MM.1S (cell line): ENCODE measurements at regions not wholly inside any gene's neighbourhood (a gene's known extent, or its start where the extent isn't known, plus 50 kb on each side); places are given as distances from the start of the nearest gene placed in this dataset.

Source experiments
- DNase-seq: peaks from one replicate; pipeline ENCODE4 v3.0.0-alpha.2; 2015
- H2AFZ ChIP-seq: fragments of 300-600 bp; sonication (generic); 2 replicates; pipeline ENCODE4 v1.6.0; 2016; ENCODE audit warnings: antibody characterized with exemption, low read length
- H3F3A ChIP-seq: fragments of 300-600 bp; sonication (generic); 2 replicates; pipeline ENCODE4 v1.6.1; 2016; ENCODE audit warnings: mild to moderate bottlenecking, antibody characterized with exemption, low read length, moderate library complexity, mixed read lengths; ENCODE audit not compliant: insufficient read depth
- H3K27ac ChIP-seq: fragments of 300-600 bp; sonication (generic); 2 replicates; pipeline ENCODE4 v1.5.1; 2016; ENCODE audit warnings: mild to moderate bottlenecking, low read length
- H3K27me3 ChIP-seq: fragments of 300-600 bp; sonication (generic); replicated peaks from 2 replicates; pipeline ENCODE4 v1.6.0; 2016; ENCODE audit warnings: low read length; ENCODE audit not compliant: insufficient read depth
- H3K36me3 ChIP-seq: fragments of 300-600 bp; sonication (generic); replicated peaks from 2 replicates; pipeline ENCODE4 v1.6.1; 2016; ENCODE audit warnings: mild to moderate bottlenecking, low read length, mixed read lengths; ENCODE audit not compliant: insufficient read depth
- H3K4me1 ChIP-seq: fragments of 300-600 bp; sonication (generic); 2 replicates; pipeline ENCODE4 v1.6.1; 2016; ENCODE audit warnings: low read length, mixed read lengths
- H3K4me2 ChIP-seq: fragments of 300-600 bp; sonication (generic); 2 replicates; pipeline ENCODE4 v1.6.0; 2016; ENCODE audit warnings: low read depth, low read length
- H3K4me3 ChIP-seq: fragments of 300-600 bp; sonication (generic); 2 replicates; pipeline ENCODE4 v1.5.1; 2016; ENCODE audit warnings: low read length, mixed read lengths
- H3K79me2 ChIP-seq: fragments of 300-600 bp; sonication (generic); 2 replicates; pipeline ENCODE4 v1.6.1; 2016; ENCODE audit warnings: mixed run types, low read length, mixed read lengths
- H3K9ac ChIP-seq: fragments of 300-600 bp; sonication (generic); 2 replicates; pipeline ENCODE4 v1.6.1; 2016; ENCODE audit warnings: low read length, mixed read lengths
- H3K9me2 ChIP-seq: fragments of 300-600 bp; sonication (generic); replicated peaks from 2 replicates; pipeline ENCODE4 v1.6.1; 2016; ENCODE audit warnings: mild to moderate bottlenecking, low read length, mixed read lengths; ENCODE audit not compliant: insufficient read depth
- H3K9me3 ChIP-seq: fragments of 300-600 bp; sonication (generic); replicated peaks from 2 replicates; pipeline ENCODE4 v1.6.1; 2016; ENCODE audit warnings: mild to moderate bottlenecking, low read length, mixed read lengths; ENCODE audit not compliant: insufficient read depth
- H4K20me1 ChIP-seq: fragments of 300-600 bp; sonication (generic); 2 replicates; pipeline ENCODE4 v1.6.1; 2016; ENCODE audit warnings: mild to moderate bottlenecking, low read length, moderate library complexity, mixed read lengths; ENCODE audit not compliant: insufficient read depth
- CTCF ChIP-seq: fragments of 300-600 bp; sonication (generic); IDR thresholded peaks from 2 replicates; pipeline ENCODE4 v1.5.1; 2016; ENCODE audit warnings: antibody characterized with exemption, low read length, mixed read lengths
- EZH2 ChIP-seq: fragments of 300-600 bp; sonication (generic); optimal IDR thresholded peaks from 2 replicates; pipeline ENCODE3; 2017; ENCODE audit warnings: low read depth, mild to moderate bottlenecking, antibody characterized with exemption, low read length, mixed read lengths
- EZH2phosphoT487 ChIP-seq: fragments of 300-600 bp; sonication (generic); IDR thresholded peaks from 2 replicates; pipeline ENCODE4 v1.6.1; 2018; ENCODE audit warnings: antibody characterized with exemption, low read length

DNA sequence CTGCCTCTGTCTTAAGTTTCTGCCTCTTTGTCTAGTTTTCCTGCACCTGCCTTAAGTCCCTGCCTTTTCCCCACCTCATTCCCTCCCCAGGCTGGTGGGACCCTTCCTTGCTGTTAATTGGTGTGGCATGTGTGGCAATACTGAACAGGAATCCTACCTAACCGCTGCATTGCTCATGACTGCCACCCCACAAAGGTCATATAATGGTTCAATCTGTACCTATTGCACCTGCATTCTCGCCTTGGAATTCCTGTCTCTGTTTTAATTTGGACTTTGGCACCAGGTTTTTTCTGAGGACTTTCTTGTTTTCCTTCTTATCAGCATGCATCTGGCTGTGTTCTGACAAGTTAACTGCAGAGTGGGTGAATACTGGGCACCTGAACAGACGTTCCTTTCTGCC, 966.2 kb upstream of the TMEM132C start:
- H3K9me3 ChIP-seq = no peaks in the 10 kb centered on the region
- no peaks in the 10 kb centered on the region for H4K20me1 ChIP-seq
- no peaks in the 10 kb centered on the region for H3K9me2 ChIP-seq
- H3K27me3 ChIP-seq = no peaks in the 10 kb centered on the region
- no peak overlapping the region for H3K9ac ChIP-seq
- no peaks in the 10 kb centered on the region for H3K36me3 ChIP-seq
- H3K4me1 ChIP-seq = no peaks in the 10 kb centered on the region
- H3K4me2 ChIP-seq = no peak overlapping the region
- H3K4me3 ChIP-seq = no peak overlapping the region
- no peak for DNase-seq
- TF ChIP-seq EZH2 = no peak
- TF ChIP-seq EZH2phosphoT487 = no peak
- TF ChIP-seq CTCF = no peak
- H3K79me2 ChIP-seq = no peaks in the 10 kb centered on the region
- no peak overlapping the region for H3K27ac ChIP-seq
- H3F3A ChIP-seq = no peaks in the 10 kb centered on the region
- no peak overlapping the region for H2AFZ ChIP-seq

DNA sequence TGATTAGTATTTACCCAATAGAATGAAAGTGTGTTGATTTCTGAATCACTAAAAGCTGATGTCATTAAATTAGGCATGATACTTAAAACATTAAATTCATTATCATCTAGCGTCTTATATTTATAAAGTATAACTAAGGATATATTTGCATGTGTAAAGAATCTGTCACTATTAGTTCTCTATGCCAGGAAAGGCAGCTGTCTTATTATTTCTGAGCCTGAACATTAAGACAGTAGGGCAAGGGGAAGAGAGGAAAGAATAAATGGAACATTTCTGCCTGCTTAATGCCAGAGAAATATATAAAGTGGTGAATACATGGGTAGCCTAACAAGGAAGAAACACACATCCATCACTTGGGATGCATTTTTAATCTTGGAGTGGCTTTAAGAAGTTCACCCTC, 965.1 kb upstream of the TMEM132C start:
- no peaks in the 10 kb centered on the region for H3K36me3 ChIP-seq
- DNase-seq = no peak
- no peak for TF ChIP-seq EZH2
- no peak for TF ChIP-seq EZH2phosphoT487
- no peak for TF ChIP-seq CTCF
- no peaks in the 10 kb centered on the region for H3F3A ChIP-seq
- no peak overlapping the region for H3K4me2 ChIP-seq
- no peaks in the 10 kb centered on the region for H4K20me1 ChIP-seq
- H3K9ac ChIP-seq = no peak overlapping the region
- H3K4me1 ChIP-seq = no peaks in the 10 kb centered on the region
- H3K9me3 ChIP-seq = no peaks in the 10 kb centered on the region
- H3K27ac ChIP-seq = no peak overlapping the region
- no peaks in the 10 kb centered on the region for H3K27me3 ChIP-seq
- no peaks in the 10 kb centered on the region for H3K79me2 ChIP-seq
- no peaks in the 10 kb centered on the region for H3K9me2 ChIP-seq
- H2AFZ ChIP-seq = no peak overlapping the region
- no peak overlapping the region for H3K4me3 ChIP-seq

DNA sequence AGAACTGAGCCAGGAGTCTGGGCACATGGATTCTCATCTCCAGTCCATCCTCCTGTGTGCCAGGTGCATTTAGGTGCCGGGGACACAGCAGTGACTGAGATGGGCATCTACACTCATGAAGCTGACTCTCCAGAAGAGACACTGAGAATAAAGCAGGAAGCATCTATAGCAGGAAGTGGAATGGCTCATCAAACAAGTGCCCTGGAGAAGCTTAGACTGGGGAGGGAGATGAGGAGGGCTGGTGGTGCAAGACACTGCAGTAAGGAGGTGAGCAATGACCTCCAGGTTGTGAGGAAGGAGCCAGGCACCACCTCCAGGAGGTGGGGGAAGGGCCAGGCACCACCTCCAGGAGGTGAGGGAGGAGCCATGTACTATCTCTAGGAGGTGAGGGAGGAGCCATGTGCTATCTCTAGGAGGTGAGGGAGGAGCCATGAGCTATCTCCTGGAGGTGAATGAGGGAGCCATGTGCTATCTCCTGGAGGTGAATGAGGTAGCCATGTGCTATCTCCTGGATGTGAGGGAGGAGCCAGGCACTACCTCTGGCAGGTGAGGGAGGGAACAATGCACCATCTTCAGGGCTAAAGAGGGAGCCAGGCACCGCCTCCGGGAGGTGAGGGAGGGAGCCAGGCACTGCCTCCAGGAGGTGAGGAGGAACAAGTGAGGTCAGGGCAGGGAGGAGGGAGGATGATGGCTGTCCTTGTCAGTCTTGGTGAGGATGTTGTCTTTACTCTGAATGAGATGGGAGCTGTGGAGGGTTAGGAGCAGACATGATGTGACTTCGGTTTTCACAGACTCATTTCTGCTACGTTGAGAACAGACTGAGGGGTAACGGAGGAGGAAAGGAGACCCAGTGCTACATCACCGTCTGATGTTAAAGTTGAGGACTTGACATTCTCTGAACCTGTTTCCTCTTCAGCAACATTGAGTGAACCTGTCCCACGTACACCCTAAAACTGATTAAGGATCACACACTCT, 961.9 kb upstream of the TMEM132C start:
- no peak overlapping the region for H3K27ac ChIP-seq
- no peaks in the 10 kb centered on the region for H4K20me1 ChIP-seq
- no peaks in the 10 kb centered on the region for H3K9me3 ChIP-seq
- no peak for DNase-seq
- H3F3A ChIP-seq = no peaks in the 10 kb centered on the region
- H3K4me2 ChIP-seq = no peak overlapping the region
- H3K36me3 ChIP-seq = no peaks in the 10 kb centered on the region
- TF ChIP-seq EZH2phosphoT487 = no peak
- no peak for TF ChIP-seq EZH2
- TF ChIP-seq CTCF = no peak
- H3K4me3 ChIP-seq = no peak overlapping the region
- no peaks in the 10 kb centered on the region for H3K9me2 ChIP-seq
- H3K4me1 ChIP-seq = peaks cover under 1% of the 10 kb centered on the region; the same call in 1 of the 2 replicates
- no peak overlapping the region for H2AFZ ChIP-seq
- H3K79me2 ChIP-seq = no peaks in the 10 kb centered on the region
- no peaks in the 10 kb centered on the region for H3K27me3 ChIP-seq
- no peak overlapping the region for H3K9ac ChIP-seq
